WERI-Rb-1 (cell line): ENCODE measurements at regions not wholly inside any gene's neighbourhood (a gene's known extent, or its start where the extent isn't known, plus 50 kb on each side); places are given as distances from the start of the nearest gene placed in this dataset.
A peak's percentile ranks its signal among the peaks of the same experiment; 100 is the strongest.

Source experiments
- DNase-seq: peaks from one replicate; pipeline ENCODE4 v3.0.0-alpha.2; 2020
- H3K27ac ChIP-seq: fragments of 250-450 bp; sonication (Bioruptor Pico); 2 replicates; pipeline ENCODE4 v1.5.1; 2020; ENCODE audit warnings: mild to moderate bottlenecking, moderate library complexity
- H3K27me3 ChIP-seq: fragments of 250-450 bp; sonication (Bioruptor Pico); 2 replicates; pipeline ENCODE4 v1.5.1; 2021; ENCODE audit warnings: mild to moderate bottlenecking, low read depth, moderate library complexity; ENCODE audit not compliant: insufficient read depth, severe bottlenecking
- H3K36me3 ChIP-seq: fragments of 250-450 bp; sonication (Bioruptor Pico); 2 replicates; pipeline ENCODE4 v1.5.1; 2020; ENCODE audit warnings: mild to moderate bottlenecking, moderate library complexity
- H3K4me3 ChIP-seq: 2 replicates; pipeline ENCODE4 v1.5.1; 2011; ENCODE audit warnings: low read depth, mild to moderate bottlenecking, control low read depth, low read length
- H3K9me3 ChIP-seq: fragments of 250-450 bp; sonication (Bioruptor Pico); 2 replicates; pipeline ENCODE4 v1.5.1; 2021; ENCODE audit warnings: mild to moderate bottlenecking, moderate library complexity; ENCODE audit not compliant: severe bottlenecking
- TF ChIP-seq, protein P1 (sequence below): IDR thresholded peaks from 2 replicates; pipeline ENCODE4 v1.5.1; 2011; ENCODE audit warnings: low read depth, mild to moderate bottlenecking, control low read depth, inconsistent platforms, low read length

- TF ChIP-seq, protein P1, sequence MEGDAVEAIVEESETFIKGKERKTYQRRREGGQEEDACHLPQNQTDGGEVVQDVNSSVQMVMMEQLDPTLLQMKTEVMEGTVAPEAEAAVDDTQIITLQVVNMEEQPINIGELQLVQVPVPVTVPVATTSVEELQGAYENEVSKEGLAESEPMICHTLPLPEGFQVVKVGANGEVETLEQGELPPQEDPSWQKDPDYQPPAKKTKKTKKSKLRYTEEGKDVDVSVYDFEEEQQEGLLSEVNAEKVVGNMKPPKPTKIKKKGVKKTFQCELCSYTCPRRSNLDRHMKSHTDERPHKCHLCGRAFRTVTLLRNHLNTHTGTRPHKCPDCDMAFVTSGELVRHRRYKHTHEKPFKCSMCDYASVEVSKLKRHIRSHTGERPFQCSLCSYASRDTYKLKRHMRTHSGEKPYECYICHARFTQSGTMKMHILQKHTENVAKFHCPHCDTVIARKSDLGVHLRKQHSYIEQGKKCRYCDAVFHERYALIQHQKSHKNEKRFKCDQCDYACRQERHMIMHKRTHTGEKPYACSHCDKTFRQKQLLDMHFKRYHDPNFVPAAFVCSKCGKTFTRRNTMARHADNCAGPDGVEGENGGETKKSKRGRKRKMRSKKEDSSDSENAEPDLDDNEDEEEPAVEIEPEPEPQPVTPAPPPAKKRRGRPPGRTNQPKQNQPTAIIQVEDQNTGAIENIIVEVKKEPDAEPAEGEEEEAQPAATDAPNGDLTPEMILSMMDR, result peak; percentile 50
Observed at GRCh38 chr14:88929656-88930436, 105.4 kb downstream of the TTC8 start.

GRCh38 chr14:88931321-88932110 lies 107.1 kb downstream of the TTC8 start:
- Histone ChIP-seq H3K9me3 (peaks cover 2% of the 10 kb centered on the region), H3K36me3 (no peaks in the 10 kb centered on the region)
- no peak for DNase-seq

More at GRCh38 chr14:88929656-88930436, 105.4 kb downstream of the TTC8 start:
- no peak for DNase-seq
- H3K27ac ChIP-seq, result no peak overlapping the region
- H3K9me3 ChIP-seq, result peaks cover 2% of the 10 kb centered on the region
- no peaks in the 10 kb centered on the region for H3K36me3 ChIP-seq
- no peak overlapping the region for H3K4me3 ChIP-seq
- H3K27me3 ChIP-seq, result no peaks in the 10 kb centered on the region

GRCh38 chr14:88933191-88933590 lies 108.7 kb downstream of the TTC8 start:
- TF ChIP-seq, protein P1, result no peak
- H3K9me3 ChIP-seq, result peaks cover 2% of the 10 kb centered on the region
- H3K27ac ChIP-seq, result no peak overlapping the region
- no peak overlapping the region for H3K4me3 ChIP-seq
- DNase-seq, result no peak
- no peaks in the 10 kb centered on the region for H3K27me3 ChIP-seq
- H3K36me3 ChIP-seq, result no peaks in the 10 kb centered on the region

More at GRCh38 chr14:88931321-88932110, 107.1 kb downstream of the TTC8 start:
- H3K4me3 ChIP-seq, result no peak overlapping the region
- no peaks in the 10 kb centered on the region for H3K27me3 ChIP-seq
- TF ChIP-seq, protein P1, result no peak
- H3K27ac ChIP-seq, result no peak overlapping the region

- Histone ChIP-seq H3K9me3 (peaks cover 2% of the 10 kb centered on the region), H3K27me3 (no peaks in the 10 kb centered on the region), H3K4me3 (no peak overlapping the region), H3K27ac (no peak overlapping the region), H3K36me3 (no peaks in the 10 kb centered on the region)
- TF ChIP-seq, protein P1, result no peak
- DNase-seq, result no peak
Observed at GRCh38 chr14:88934351-88934806, 109.9 kb downstream of the TTC8 start.

GRCh38 chr14:88935083-88935482 lies 110.6 kb downstream of the TTC8 start:
- Histone ChIP-seq H3K4me3 (no peak overlapping the region), H3K9me3 (no peaks in the 10 kb centered on the region), H3K36me3 (no peaks in the 10 kb centered on the region), H3K27me3 (no peaks in the 10 kb centered on the region), H3K27ac (no peak overlapping the region)
- TF ChIP-seq, protein P1, result no peak
- no peak for DNase-seq
